Renal pelvis (tissue), 1 donor: ENCODE measurements at regions not wholly inside any gene's neighbourhood (a gene's known extent, or its start where the extent isn't known, plus 50 kb on each side); places are given as distances from the start of the nearest gene placed in this dataset.
A peak's percentile ranks its signal among the peaks of the same experiment; 100 is the strongest.

Experiments
- DNase-seq: peaks from one replicate; pipeline ENCODE4 v3.0.0-alpha.2; 2013

- no peak for DNase-seq
Observed at GRCh38 chr10:104576611-104577010, 64.5 kb upstream of the SORCS3 start.

GRCh38 chr10:104577163-104577562 is 63.9 kb upstream of the SORCS3 start:
- no peak for DNase-seq

GRCh38 chr10:104577861-104578521 is 63.1 kb upstream of the SORCS3 start:
- no peak for DNase-seq

GRCh38 chr10:104578671-104579070 is 62.4 kb upstream of the SORCS3 start:
- no peak for DNase-seq

GRCh38 chr10:104579136-104579535 is 62.0 kb upstream of the SORCS3 start:
- DNase-seq: no peak

- DNase-seq: no peak
Observed at GRCh38 chr10:104580321-104580720, 60.8 kb upstream of the SORCS3 start.

- DNase-seq: peak; percentile 68
Observed at GRCh38 chr10:104580774-104581675, 60.1 kb upstream of the SORCS3 start.

- no peak for DNase-seq
Observed at GRCh38 chr10:104581884-104582601, 59.0 kb upstream of the SORCS3 start.

- DNase-seq: no peak
Observed at GRCh38 chr10:104582602-104582951, 58.5 kb upstream of the SORCS3 start.

- no peak for DNase-seq
Observed at GRCh38 chr10:104582966-104583365, 58.1 kb upstream of the SORCS3 start.

- DNase-seq: no peak
Observed at GRCh38 chr10:104584541-104584940, 56.5 kb upstream of the SORCS3 start.

- no peak for DNase-seq
Observed at GRCh38 chr10:104587751-104588150, 53.3 kb upstream of the SORCS3 start.

- DNase-seq: no peak
Observed at GRCh38 chr10:104589431-104589830, 51.7 kb upstream of the SORCS3 start.

GRCh38 chr10:104589871-104590270 is 51.2 kb upstream of the SORCS3 start:
- DNase-seq: no peak
